GM18520 (cell line): ENCODE measurements at regions not wholly inside any gene's neighbourhood (a gene's known extent, or its start where the extent isn't known, plus 50 kb on each side); places are given as distances from the start of the nearest gene placed in this dataset.
"Not testable (repeated sequence)": the region's sequence is repeated elsewhere in the genome, so short reads cannot be mapped to it uniquely, and the experiment has no call there.

Experiments used
- ATAC-seq: cut with Tn5 transposase; IDR thresholded peaks from one replicate; pipeline ENCODE4 v1.9.1; 2021; ENCODE audit not compliant: unreplicated experiment

GRCh38 chr3:72028726-72029125 lies 243.8 kb upstream of the PROK2 start:
- ATAC-seq: not testable (repeated sequence)

GRCh38 chr3:72028307-72028706 lies 243.4 kb upstream of the PROK2 start:
- ATAC-seq: not testable (repeated sequence)

GRCh38 chr3:72027728-72028127 lies 242.8 kb upstream of the PROK2 start:
- ATAC-seq: not testable (repeated sequence)

- no peak for ATAC-seq
Measured at GRCh38 chr3:72022027-72022426, 237.1 kb upstream of the PROK2 start.

- no peak for ATAC-seq
Measured at GRCh38 chr3:72021531-72021930, 236.6 kb upstream of the PROK2 start.

- ATAC-seq: no peak
Measured at GRCh38 chr3:72018343-72018984, 233.5 kb upstream of the PROK2 start.

- ATAC-seq: no peak
Measured at GRCh38 chr3:72017935-72018334, 233.0 kb upstream of the PROK2 start.

GRCh38 chr3:72017311-72017710 lies 232.4 kb upstream of the PROK2 start:
- ATAC-seq: no peak

- ATAC-seq: no peak
Measured at GRCh38 chr3:72015463-72015862, 230.5 kb upstream of the PROK2 start.

GRCh38 chr3:72013084-72013483 lies 228.1 kb upstream of the PROK2 start:
- ATAC-seq: no peak

- no peak for ATAC-seq
Measured at GRCh38 chr3:72012363-72012762, 227.4 kb upstream of the PROK2 start.

GRCh38 chr3:72011485-72011884 lies 226.5 kb upstream of the PROK2 start:
- no peak for ATAC-seq

- ATAC-seq: no peak
Measured at GRCh38 chr3:72009851-72010443, 225.0 kb upstream of the PROK2 start.

- no peak for ATAC-seq
Measured at GRCh38 chr3:72008226-72008996, 223.5 kb upstream of the PROK2 start.

GRCh38 chr3:72006631-72007556 lies 221.9 kb upstream of the PROK2 start:
- ATAC-seq: no peak

- ATAC-seq: no peak
Measured at GRCh38 chr3:72004749-72005292, 219.9 kb upstream of the PROK2 start.

- ATAC-seq: no peak
Measured at GRCh38 chr3:72003936-72004335, 219.0 kb upstream of the PROK2 start.

- ATAC-seq: no peak
Measured at GRCh38 chr3:72001758-72002157, 216.8 kb upstream of the PROK2 start.

- no peak for ATAC-seq
Measured at GRCh38 chr3:71998995-71999673, 214.2 kb upstream of the PROK2 start.

- ATAC-seq: no peak
Measured at GRCh38 chr3:71997066-71997653, 212.2 kb upstream of the PROK2 start.
